GM12874 (cell line): ENCODE measurements at regions not wholly inside any gene's neighbourhood (a gene's known extent, or its start where the extent isn't known, plus 50 kb on each side); places are given as distances from the start of the nearest gene placed in this dataset.

Experiments used
- CTCF ChIP-seq: IDR thresholded peaks from 2 replicates; pipeline ENCODE4 v1.5.1; 2011; ENCODE audit warnings: low read depth, mild to moderate bottlenecking, control low read depth, low read length, moderate library complexity; ENCODE audit not compliant: insufficient read depth

- no peak for TF ChIP-seq CTCF
Observed at GRCh38 chr9:90948156-90948555, 146.5 kb downstream of the SYK start.

- no peak for TF ChIP-seq CTCF
Observed at GRCh38 chr9:90950600-90950999, 149.0 kb downstream of the SYK start.

- no peak for TF ChIP-seq CTCF
Observed at GRCh38 chr9:90953200-90953599, 151.6 kb downstream of the SYK start.

GRCh38 chr9:90953805-90954204, 152.2 kb downstream of the SYK start:
- no peak for TF ChIP-seq CTCF

- TF ChIP-seq CTCF = no peak
Observed at GRCh38 chr9:90956026-90956810, 154.6 kb downstream of the SYK start.

- no peak for TF ChIP-seq CTCF
Observed at GRCh38 chr9:90958328-90958727, 156.7 kb downstream of the SYK start.

GRCh38 chr9:90960941-90961340, 159.3 kb downstream of the SYK start:
- TF ChIP-seq CTCF = no peak

- no peak for TF ChIP-seq CTCF
Observed at GRCh38 chr9:90961375-90961774, 159.8 kb downstream of the SYK start.
